GM18867 (cell line): ENCODE measurements at regions not wholly inside any gene's neighbourhood (a gene's known extent, or its start where the extent isn't known, plus 50 kb on each side); places are given as distances from the start of the nearest gene placed in this dataset.
"Not testable (repeated sequence)": the region's sequence is repeated elsewhere in the genome, so short reads cannot be mapped to it uniquely, and the experiment has no call there.

Experiments
- ATAC-seq: cut with Tn5 transposase; IDR thresholded peaks from one replicate; pipeline ENCODE4 v1.9.1; 2021; ENCODE audit warnings: mild to moderate bottlenecking, moderate library complexity; ENCODE audit not compliant: unreplicated experiment

DNA sequence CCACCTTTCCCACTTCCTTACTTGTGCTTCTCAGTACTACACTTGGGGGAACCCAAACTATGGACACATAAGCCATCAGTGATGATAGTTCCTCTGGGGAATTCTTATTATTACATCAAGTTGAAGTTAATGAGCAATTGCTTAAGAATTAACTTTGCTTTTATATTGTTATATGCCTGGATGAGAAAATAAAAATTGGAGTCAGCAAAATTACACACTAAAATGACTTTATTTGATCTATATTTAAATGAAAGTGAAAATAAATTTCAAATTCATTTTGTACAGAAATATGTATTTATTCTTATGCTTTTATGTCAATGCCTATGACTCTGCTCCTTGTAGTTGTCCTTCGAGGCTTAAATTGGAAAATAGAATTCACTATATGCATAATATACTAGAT, 149.4 kb upstream of the KCND2 start:
- no peak for ATAC-seq

DNA sequence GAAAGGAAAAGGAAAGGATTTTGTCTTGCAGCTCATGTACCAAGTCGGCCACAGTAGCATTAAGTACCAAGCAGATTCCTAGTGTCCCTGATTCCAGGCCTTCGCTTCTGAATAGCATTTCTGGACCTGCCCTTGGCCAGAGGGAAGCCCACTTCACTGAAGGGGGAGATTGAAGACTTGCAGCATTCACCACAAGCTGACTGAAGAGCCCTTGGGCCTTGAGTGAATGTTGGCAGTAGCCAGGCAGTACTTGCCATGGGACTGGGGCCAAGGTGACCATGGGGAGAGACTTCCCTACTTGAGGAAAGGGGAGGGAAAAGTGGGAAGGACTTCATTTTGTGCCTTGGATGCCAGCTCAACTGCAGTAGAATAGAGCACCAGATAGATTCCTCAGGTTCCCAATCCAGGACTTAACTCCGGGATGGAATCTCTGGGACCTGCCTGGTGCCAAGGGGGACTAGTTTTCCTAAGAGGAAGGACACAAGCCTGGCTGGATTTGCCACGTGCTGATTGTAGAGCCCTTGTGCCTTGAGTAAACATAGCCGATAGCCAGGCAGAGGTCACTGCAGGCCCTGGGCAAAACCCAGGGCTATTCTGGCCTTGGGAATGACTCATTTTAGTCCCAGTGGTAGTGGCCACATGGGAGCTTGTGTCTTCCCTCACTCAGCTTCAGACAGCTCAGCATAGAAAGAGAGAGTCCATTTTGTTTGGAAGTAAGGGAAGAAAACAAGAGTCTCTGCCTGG, 141.7 kb upstream of the KCND2 start:
- no peak for ATAC-seq

DNA sequence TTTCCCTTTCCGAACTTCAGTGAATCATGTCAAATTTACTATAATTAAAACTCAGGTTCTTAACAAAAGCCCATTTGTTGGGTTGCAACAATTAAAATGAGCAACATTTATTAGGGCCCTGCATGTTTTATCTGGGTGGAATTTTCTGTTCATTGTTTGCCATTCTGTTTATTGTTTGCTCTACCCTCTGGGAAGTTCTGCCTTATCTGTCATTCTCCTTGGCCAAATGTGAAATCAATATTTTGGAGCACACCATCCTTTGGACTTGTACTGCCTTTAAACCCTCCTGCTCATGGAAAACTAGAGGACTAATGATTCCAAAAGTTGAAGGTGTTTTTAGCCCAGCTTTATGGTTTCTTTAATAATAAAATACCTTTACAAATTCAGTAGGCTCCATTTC, 134.5 kb upstream of the KCND2 start:
- no peak for ATAC-seq

DNA sequence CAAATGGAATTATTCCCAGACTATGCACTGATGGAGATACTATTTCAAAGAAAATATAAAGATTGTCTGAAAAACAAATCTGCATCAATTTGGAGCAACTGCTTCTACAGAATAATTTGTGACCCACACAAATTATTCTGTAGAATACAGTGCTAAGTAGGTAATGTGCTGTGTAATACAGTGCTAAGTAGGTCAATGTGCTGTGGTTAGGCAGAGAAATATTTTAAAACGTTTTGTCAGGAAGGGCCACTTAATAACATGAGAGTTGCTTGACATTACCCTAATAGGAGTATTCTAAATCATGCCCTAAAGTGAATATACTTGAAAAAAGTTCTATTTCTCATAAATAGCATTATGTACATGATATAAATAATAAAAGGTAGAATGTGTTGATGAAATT, 116.5 kb upstream of the KCND2 start:
- ATAC-seq: no peak

DNA sequence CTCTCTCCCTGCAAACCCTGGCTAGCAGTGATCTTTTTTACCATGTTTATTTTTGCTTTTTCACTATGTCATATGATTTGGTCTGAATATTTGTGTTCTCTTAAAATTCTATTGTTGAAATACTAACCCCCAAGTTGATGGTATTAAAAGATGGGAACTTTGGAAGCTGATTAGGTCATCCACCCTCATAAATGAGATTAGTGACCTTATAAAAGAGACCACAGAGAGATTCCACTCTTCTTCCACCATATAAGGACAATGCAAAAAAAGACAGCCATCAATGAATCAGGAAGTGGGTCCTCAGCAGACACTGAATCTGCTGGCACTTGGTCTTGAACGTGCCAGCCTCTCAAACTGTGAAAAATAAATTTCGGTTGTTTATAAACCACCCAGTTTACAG, 112.8 kb upstream of the KCND2 start:
- ATAC-seq: no peak

DNA sequence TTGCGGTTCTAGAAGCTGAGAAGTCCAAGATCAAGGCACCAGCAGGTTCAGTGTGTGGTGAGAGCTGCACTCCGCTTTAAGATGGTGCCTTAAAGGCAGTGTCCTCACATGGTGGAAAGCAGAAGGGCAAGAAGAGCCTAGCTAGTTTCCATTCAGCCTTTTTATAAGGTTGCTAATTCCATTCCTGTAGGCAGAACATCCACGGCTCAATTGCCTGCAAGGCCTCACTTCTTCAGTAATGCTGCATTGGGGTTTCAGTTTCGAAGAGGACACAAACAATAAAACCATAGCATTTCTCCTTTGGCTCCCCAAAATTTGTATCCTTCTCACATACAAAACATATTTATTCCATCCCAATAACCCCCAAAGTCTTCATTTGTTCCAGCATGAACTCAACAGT, 109.5 kb upstream of the KCND2 start:
- no peak for ATAC-seq

DNA sequence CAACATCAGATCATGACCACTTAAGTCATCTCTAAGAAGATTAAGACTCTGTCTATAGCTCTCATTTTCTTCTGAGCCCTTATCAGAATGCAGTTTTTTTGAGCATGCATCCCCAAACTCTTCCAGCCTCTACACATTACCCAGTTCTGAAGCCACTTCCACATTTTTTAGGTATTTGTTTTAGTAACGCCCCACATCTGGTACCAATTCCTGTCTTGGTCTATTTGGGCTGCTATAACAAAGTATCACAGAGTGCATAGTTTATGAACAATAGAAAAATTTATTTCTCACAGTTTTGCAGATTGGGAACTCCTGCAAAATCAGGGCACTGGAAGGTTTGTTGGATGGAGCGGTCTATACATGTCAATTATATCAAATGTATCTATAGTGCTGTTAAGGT, 107.7 kb upstream of the KCND2 start:
- no peak for ATAC-seq

DNA sequence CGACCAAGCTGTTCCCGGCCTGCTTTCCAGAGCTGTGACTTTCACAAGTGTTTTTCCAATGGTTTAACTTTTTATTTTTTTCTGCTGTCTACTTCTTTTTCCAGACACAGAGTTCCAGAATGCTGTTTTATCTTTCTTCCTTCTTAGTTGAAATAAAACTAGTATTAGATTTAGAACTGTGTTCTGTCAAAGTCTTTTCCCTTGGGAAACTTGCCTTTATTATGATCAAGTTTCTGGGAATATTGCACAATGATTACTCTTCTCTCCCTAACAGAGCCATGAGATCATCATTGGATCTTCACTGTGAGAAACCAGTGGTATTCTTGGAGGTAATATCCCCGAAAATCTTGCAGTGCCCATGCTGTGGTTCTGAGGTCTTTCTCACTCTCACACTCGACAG, 104.9 kb upstream of the KCND2 start:
- no peak for ATAC-seq

DNA sequence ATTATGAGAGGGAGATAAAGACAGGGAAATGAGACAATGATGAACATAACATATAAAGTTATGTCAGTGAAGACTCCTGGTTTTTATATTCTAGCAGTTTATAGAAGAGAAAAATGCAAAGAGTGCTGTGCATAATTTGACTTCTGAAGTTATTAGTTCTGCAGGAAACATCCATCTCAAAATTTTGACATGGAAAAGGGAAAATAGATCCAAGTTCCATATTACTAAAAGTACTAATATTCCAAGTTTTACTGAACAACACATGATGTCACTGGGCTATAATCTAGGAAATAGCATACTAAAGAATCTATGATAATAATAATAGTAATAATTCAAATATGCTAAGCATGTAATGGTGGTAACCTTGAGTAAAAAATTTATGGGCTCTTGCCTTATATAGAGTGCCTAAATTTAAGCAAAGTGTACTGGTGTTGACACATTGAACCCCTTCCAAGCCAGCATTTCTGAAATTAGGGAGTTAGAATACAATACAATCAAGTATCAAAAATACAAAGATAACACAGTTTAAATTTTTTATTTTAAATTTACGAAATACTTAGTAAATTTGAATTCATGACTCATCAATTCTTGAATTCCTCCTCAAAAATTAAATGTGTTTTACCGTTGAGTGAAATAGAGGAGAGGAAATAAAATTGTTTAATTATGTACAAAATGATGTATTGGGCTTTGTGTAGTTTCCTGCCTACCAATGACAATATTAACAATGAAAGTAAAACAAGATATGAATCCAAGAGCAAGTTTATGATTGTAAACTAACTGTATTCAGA, 102.8 kb upstream of the KCND2 start:
- no peak for ATAC-seq

DNA sequence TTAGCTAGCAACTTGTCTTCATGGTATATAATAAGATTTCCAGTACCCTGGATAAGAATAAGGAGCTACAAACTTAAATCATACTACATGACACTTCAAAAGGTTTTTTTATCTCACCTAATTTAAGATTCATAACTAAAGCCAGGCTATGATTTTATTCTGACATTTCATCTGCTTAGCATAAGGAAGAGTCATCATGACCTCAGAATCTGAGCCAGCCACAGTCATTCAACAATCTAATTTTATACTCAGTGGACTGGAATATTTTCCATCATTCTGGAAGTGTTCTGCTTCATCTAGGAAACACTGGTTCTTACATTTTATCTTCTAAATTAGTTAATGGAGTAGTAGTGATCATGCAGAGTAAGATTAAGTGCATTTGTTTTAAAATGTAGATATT, 102.1 kb upstream of the KCND2 start:
- no peak for ATAC-seq

DNA sequence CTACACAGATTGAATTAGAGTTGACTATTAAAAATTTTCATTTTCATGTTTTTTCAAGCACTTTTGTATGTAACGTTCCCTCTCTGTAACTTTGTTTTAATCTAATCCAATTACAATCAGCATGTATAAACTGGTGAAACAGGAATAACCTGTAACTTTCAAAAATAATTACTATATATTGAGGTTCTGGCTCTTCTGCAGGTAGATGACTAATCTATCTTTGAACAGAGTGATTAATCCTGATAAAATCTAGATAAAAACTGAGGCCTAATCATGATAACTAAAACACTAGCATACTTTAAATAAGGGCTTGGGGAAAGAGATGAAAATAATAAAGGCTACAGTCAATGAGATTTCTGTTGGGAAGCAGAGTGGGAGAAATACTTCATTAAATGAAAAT, 101.6 kb upstream of the KCND2 start:
- no peak for ATAC-seq

DNA sequence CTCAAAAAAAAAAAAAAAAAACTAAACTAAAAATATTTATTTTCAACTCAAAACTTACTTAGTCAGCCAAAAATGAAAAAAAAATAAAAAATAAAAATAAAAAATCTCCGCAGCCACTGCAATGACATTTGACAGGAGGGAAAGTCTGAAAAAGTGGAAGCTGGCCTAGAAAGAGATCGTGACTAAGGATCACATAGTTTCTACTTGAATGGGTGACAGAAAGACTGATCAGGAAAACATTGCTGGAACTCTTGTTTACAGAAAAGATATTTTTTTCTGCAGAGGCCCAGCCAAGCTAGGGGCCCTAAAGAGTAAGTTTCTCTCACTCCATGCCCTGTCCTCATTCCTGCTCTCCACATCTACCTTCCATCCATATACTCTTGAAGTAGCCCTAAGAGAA, 92.8 kb upstream of the KCND2 start:
- ATAC-seq: no peak

DNA sequence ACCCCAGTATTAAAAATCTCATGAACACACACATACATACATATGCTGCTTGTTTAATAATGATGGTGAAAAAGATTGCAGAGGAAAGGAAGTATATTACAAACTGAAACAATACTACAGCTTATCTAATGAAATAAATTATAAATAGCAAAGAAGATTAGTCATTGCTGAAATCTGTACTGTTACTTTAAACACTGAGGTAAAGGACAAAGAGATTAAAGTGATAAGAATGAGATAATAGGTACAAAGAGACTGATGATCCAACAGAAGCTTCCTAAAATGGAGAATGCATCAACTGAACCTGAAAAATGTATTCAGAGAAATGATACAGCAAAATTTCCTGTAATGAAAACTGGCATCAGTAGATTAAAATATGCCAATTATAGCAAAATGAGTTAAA, 91.5 kb upstream of the KCND2 start:
- ATAC-seq: no peak

DNA sequence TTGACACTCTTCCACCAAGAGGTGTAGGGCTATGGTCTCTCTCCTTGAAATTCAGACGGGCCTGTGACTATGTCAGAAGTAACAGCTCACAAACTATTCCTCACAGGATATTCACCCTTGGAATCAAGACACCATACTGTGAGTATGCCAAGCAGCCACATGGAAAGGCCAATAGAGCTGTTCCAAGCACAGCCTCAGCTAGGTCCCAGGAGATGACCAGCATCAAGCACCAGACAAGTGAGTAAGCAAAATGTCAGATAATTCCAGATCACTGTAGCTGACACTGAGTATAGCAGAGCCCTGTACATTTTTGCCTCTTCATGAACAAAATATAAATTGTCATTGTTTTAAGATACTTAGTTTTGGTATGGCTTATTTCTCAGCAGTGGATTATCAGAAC, 88.1 kb upstream of the KCND2 start:
- no peak for ATAC-seq

DNA sequence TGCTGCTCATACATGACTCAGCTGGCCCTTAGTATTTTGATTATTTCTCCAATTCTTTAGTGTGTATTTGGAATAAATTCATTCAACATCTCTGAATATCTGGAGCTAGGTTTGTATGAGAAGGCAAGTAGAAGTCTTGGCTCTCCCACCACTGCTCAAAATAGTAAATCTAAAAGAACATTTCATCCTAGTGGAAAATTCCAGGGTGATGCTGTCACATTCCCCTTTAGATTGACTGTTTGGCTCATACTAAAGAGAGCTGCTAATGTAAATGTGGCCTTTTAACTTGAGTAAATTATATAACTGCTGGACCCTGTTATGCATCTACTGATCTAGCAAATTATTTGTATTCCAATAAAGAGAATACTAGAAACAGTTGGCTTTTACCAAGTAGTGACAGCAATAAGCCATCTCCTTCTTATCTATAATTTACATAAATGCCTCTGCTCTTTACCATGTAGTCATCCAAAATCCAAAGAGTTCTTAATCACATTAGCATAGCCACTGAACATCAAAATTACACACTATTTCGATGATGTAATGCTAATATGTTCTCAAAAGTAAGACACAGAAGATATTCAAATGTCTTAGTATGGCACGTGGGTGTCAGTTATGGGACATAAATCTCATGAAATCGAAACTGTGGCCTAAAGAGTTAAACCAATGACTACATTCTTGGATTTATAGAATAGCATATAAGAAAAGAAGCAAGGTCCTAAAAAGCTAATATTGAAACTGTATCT, 86.9 kb upstream of the KCND2 start:
- ATAC-seq: no peak

DNA sequence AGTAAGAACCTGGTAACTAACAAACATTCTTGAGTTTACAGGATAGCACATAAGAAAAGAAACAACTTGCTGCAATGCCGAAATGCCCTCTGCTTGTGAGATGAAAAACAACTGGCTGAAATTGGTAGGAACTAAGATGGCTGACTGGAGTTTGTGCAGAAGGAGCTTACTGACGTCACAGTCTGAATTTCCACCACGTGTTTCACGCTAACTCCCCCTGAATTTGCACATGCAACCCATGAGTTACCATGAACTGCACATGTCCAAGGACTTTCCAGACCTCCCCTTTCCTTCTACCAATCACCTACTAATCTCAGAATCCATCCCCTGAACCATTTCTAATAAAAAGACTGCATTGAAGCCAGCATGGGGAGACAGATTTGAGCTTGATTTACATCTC, 86.3 kb upstream of the KCND2 start:
- ATAC-seq: no peak

DNA sequence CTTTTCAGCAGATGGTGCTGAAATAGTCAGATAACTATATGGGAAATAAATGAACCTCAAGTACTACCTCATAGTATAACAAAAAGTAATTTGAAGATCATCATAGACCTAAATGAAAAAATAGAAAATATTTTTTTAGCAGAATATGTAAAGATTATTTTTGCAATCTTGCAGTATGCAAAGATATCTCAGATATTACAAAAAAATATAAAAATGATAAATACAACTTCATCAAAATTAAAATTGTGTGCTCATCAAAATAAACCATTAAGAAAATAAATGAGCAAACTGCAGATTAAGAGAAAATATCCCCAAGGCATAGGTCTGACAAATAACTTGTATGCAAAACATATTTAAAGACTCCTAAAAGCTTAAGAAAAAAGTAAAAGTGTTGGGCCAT, 83.4 kb upstream of the KCND2 start:
- ATAC-seq: no peak

DNA sequence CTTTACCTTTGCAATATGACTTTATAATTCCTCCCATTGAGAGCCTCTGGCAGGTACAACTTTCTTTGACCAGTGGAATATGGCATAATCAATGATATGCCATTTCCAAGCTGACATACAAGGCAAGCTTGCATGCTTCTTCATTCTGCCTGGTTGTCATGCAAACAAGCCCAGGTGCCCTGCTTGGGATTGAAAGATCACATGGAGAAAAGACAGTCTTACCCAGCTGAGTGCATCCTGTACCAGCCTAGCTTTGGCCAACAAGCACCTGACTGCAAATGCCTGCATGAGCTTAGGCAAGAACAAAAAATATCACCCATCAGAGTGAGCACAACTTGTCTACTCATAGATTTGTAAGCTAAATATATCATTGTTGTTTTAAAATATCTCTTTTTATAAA, 82.9 kb upstream of the KCND2 start:
- no peak for ATAC-seq

DNA sequence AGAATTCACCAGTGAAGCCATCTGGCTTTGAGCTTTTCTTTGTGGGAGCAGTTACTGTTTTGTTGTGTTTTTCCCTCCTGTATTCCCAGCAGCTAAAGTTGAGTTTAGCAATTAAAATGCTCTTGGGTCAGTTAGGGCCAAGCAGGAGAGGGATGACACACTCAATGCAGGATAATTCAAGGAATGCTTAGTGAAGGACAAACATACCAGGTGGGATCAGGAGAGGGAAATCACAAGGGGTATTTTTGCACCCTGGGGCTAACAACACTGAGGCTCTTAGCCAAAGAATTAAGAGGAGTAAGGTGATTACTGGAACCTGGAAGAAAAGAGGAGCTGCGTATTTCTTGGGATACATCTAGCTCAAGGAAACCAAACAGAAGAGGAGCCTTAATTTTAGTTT, 82.4 kb upstream of the KCND2 start:
- ATAC-seq: no peak

DNA sequence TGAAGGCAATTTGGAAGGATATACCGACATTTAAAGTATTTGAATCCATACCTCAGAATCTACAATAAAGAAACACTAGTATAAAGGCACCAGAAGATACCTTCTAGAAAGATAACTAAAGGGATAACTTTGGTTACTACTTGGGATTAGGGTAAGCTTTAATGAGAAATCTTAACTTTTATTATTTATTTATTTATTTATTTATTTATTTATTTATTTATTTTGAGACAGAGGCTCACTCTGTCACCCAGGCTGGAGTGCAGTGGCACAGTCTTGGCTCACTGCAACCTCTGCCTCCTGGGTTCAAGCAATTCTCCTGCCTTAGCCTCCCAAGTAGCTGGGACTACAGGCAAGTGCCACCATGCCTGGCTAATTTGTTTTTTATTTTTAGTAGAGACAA, 81.6 kb upstream of the KCND2 start:
- not testable (repeated sequence) for ATAC-seq

DNA sequence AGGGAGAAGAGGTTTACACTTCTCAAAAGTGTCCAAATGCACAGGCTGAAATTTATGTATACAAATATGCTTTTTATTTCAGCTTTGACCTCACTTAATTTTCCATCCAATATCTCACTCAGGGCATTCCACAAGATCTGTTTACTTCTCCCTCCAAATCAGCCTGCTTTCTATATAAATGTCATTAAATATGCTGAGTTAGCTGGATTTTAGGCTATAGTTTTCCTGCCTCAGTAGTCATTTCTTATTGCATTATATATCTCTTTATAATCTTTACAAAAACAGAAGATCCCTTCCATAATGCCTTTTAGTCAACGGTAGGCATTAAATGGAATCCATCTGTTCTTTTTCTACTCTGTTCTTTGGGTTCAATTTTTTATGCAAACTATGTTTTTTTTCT, 71.7 kb upstream of the KCND2 start:
- ATAC-seq: no peak

DNA sequence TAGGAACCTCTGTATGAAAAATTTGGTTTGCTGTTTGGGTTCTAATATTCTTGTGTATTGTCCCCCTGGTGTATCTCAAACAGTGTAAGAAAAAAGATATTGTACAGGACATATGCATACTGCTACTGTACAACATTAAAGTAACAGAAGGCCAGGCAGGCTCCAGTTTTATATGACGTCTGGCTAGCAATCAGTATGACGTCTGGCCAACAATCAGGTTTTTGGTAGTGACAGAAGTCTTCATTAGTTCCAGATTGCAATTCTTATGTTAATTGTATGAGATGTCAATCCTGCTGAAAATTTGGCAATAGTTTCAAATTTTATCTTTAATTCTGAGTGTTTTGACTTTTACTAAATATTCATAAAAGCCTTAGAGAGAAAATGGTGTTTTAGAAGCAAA, 67.9 kb upstream of the KCND2 start:
- ATAC-seq: no peak
